Mucosa of rectum (tissue), 2 donors: ENCODE measurements at regions not wholly inside any gene's neighbourhood (a gene's known extent, or its start where the extent isn't known, plus 50 kb on each side); places are given as distances from the start of the nearest gene placed in this dataset.

Experiments
- H3K27ac ChIP-seq, 2 donors: one replicate each; pipeline ENCODE4 v1.7.0; 2013; ENCODE audit warnings: inconsistent platforms in 2 of 2, low read depth in 2 of 2, low read length in 2 of 2
- H3K27me3 ChIP-seq, 2 donors: one replicate each; pipeline ENCODE4 v1.7.0; 2013; ENCODE audit warnings: low read length in 2 of 2; ENCODE audit not compliant: control insufficient read depth in 2 of 2, insufficient read depth in 2 of 2
- H3K36me3 ChIP-seq, 2 donors: one replicate each; pipeline ENCODE4 v1.7.0; 2013; ENCODE audit warnings: low read length in 2 of 2; ENCODE audit not compliant: control insufficient read depth in 2 of 2, insufficient read depth in 2 of 2
- H3K4me1 ChIP-seq, 2 donors: one replicate each; pipeline ENCODE4 v1.7.0; 2013; ENCODE audit warnings: low read length in 2 of 2, mild to moderate bottlenecking in 1 of 2; ENCODE audit not compliant: control insufficient read depth in 2 of 2, insufficient read depth in 2 of 2
- H3K4me3 ChIP-seq, 2 donors: one replicate each; pipeline ENCODE4 v1.7.0; 2013; ENCODE audit warnings: low read length in 2 of 2
- H3K9ac ChIP-seq, 2 donors: one replicate each; pipeline ENCODE4 v1.7.0; 2013; ENCODE audit warnings: low read length in 2 of 2, low read depth in 1 of 2, mild to moderate bottlenecking in 1 of 2
- H3K9me3 ChIP-seq, 2 donors: one replicate each; pipeline ENCODE4 v1.7.0; 2013; ENCODE audit warnings: low read length in 2 of 2; ENCODE audit not compliant: control insufficient read depth in 2 of 2
- donor health status: healthy.
- donor health status: Normal muscosa, but diverticular disease.

- no peak overlapping the region for H3K9ac ChIP-seq
- no peak overlapping the region for H3K27ac ChIP-seq
- H3K9me3 ChIP-seq = no peaks in the 10 kb centered on the region
- no peaks in the 10 kb centered on the region for H3K27me3 ChIP-seq
- H3K4me3 ChIP-seq = no peak overlapping the region
- no peaks in the 10 kb centered on the region for H3K36me3 ChIP-seq
- H3K4me1 ChIP-seq = no peaks in the 10 kb centered on the region
Measured at GRCh38 chr11:128135451-128135850, 451.9 kb downstream of the ETS1 start.

GRCh38 chr11:128133501-128133900, 453.9 kb downstream of the ETS1 start:
- Histone ChIP-seq H3K27ac (no peak overlapping the region), H3K27me3 (no peaks in the 10 kb centered on the region), H3K36me3 (no peaks in the 10 kb centered on the region), H3K4me1 (no peaks in the 10 kb centered on the region), H3K9me3 (no peaks in the 10 kb centered on the region), H3K4me3 (no peak overlapping the region), H3K9ac (no peak overlapping the region)

DNA sequence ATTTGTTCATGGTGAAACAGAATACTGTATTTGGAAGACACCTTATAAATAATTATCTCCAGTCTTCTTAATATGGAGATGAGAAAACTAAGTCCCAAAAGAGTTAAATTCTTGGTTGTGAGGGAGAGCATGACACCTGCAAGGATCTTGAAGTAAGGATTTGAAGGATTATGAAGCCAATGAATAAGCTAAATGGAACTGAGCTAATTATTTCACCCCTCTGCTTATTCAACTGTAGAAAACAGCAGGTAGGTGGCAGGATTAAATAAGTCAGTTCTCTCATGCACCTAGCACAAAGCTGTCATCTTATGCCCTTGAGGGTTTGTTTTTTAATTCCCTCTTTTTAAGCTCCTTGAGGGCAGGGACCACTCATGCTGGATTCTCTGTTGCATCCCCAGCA, 457.3 kb downstream of the ETS1 start:
- no peak overlapping the region for H3K9ac ChIP-seq
- no peaks in the 10 kb centered on the region for H3K4me1 ChIP-seq
- H3K9me3 ChIP-seq = no peaks in the 10 kb centered on the region
- H3K27ac ChIP-seq = no peak overlapping the region
- no peak overlapping the region for H3K4me3 ChIP-seq
- no peaks in the 10 kb centered on the region for H3K36me3 ChIP-seq
- H3K27me3 ChIP-seq = no peaks in the 10 kb centered on the region

DNA sequence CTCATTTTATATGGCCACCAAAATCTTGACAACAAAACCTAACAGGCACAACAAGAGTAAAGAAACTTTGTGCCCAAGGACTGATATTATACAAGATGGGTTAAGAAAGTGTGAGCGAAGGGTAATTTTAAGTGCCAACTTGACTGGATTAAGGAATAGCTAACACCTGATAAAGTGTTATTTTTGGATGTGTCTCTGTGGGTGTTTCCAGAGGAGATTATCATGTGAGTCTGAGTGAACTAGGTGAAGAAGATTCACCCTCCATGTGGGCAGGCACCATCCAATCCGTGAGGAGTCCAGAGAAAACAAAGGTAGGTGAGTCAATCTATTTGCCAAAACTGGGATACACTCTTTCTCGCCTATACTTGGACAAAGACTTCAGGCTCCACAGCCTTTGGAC, 461.6 kb downstream of the ETS1 start:
- Histone ChIP-seq H3K36me3 (no peaks in the 10 kb centered on the region), H3K9me3 (no peaks in the 10 kb centered on the region), H3K4me3 (no peak overlapping the region), H3K27me3 (no peaks in the 10 kb centered on the region), H3K9ac (no peak overlapping the region), H3K27ac (no peak overlapping the region), H3K4me1 (no peaks in the 10 kb centered on the region)

DNA sequence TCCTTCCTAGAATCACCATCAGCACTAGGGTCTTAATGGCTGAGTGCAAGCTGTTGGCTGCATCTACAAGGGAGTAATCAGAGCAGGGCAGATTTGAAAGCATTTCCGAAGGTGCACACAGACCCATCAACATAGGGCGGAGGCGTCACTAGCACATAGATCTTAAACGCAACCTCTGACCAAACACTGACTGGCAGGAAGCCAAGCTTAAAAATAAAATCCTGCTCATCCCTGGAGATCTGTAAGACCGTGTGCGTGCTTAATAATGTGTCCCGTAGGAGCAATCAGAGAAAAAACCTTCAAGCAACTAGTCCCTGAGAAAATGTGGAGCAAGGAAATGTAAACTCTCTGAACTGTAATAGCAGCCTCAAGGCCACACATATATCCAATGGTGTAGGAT, 470.5 kb downstream of the ETS1 start:
- no peak overlapping the region for H3K4me3 ChIP-seq
- no peak overlapping the region for H3K27ac ChIP-seq
- no peaks in the 10 kb centered on the region for H3K36me3 ChIP-seq
- H3K9ac ChIP-seq = no peak overlapping the region
- no peaks in the 10 kb centered on the region for H3K9me3 ChIP-seq
- H3K27me3 ChIP-seq = no peaks in the 10 kb centered on the region
- H3K4me1 ChIP-seq = no peaks in the 10 kb centered on the region

- Histone ChIP-seq H3K4me1 (no peaks in the 10 kb centered on the region), H3K9ac (no peak overlapping the region), H3K9me3 (no peaks in the 10 kb centered on the region), H3K27ac (no peak overlapping the region), H3K27me3 (no peaks in the 10 kb centered on the region), H3K36me3 (no peaks in the 10 kb centered on the region), H3K4me3 (no peak overlapping the region)
Measured at GRCh38 chr11:128116447-128116846, 470.9 kb downstream of the ETS1 start.

DNA sequence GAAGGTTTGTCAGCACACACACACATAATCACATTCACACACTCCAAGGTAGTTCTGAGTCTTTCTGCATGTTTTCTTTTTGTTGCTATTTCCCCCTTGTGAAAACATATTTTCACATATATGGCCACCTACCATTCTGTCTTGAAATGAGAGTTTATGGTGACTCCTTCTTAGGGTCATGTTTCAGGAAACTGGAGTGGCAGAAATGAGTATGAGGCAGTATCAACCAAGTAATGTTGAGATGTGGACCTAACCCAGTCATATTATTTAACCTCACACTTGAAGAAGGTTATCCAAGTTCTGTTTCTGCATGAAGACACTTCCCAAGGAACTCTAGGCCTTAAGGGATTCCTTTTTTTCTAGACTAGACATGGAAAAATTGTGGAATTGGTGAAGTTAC, 481.4 kb downstream of the ETS1 start:
- Histone ChIP-seq H3K27ac (no peak overlapping the region), H3K4me3 (no peak overlapping the region), H3K4me1 (no peaks in the 10 kb centered on the region), H3K36me3 (no peaks in the 10 kb centered on the region), H3K9ac (no peak overlapping the region), H3K9me3 (no peaks in the 10 kb centered on the region), H3K27me3 (no peaks in the 10 kb centered on the region)

DNA sequence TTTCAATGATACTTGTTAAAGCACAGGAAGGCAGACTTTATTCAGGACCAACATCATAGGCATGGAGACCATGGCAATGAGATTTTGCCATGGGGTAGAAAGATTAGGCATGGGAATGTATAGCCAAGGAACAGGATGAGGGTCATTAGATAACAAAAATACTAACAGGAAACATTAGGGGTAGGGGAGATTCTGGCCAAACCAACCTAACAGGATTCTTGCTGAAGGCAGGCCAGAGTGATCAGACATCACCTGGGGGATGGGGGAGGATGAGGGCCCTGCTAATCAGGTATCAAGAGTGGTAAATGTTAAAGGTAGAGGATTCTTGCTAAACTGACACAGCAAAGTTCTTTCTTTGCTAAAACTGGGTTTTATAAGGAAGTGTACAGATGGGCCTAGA, 481.8 kb downstream of the ETS1 start:
- Histone ChIP-seq H3K27me3 (no peaks in the 10 kb centered on the region), H3K4me3 (no peak overlapping the region), H3K9ac (no peak overlapping the region), H3K4me1 (no peaks in the 10 kb centered on the region), H3K36me3 (no peaks in the 10 kb centered on the region), H3K27ac (no peak overlapping the region), H3K9me3 (no peaks in the 10 kb centered on the region)

DNA sequence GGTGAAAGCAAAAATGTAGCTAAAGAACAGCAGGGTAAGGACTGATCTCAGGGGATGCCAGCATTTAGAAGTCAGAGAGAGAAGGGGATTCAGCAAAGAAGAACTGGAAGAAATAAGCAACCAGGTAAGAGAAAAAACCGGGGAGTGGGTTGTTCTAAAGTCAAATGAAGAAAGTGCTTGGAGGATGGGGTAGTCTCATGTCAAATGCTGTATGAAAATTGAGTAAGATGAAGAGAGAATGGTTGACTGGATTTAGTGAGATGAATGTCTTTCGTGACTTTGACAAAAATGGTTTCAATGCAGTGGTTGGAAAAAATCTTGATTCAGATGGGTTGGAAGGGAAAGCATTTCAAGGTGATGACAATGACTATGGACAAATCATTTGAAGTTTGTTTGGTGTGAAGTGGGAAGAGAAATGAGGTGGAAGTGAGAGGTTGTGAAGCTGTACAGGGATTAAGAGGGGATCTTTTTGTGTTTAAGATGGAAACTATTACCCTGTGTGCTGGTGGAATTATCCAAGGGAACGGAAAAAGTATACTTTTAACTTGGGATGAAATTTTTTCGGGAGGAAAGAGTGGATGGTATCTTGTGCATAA, 484.0 kb downstream of the ETS1 start:
- H3K9me3 ChIP-seq = no peaks in the 10 kb centered on the region
- no peaks in the 10 kb centered on the region for H3K27me3 ChIP-seq
- no peaks in the 10 kb centered on the region for H3K36me3 ChIP-seq
- H3K4me1 ChIP-seq = no peaks in the 10 kb centered on the region
- H3K4me3 ChIP-seq = no peak overlapping the region
- H3K27ac ChIP-seq = no peak overlapping the region
- H3K9ac ChIP-seq = no peak overlapping the region

DNA sequence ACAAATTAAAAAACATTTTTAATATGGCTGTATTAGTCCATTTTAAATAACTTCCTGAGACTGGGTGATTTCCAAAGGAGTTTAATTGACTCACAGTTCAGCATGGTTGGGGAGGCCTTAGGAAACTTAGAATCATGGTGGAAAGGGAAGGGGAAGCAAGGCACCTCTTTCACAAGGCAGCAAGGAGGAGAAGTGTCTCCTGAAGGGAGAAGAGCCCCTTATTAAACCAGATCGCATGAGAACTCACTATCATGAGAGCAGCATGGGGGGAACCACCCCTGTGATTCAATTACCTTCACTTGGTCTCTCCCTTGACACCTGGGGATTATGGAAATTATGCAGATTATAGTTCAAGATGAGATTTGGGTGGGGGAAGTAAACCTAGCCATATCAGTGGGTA, 488.6 kb downstream of the ETS1 start:
- Histone ChIP-seq H3K36me3 (no peaks in the 10 kb centered on the region), H3K9me3 (no peaks in the 10 kb centered on the region), H3K27ac (no peak overlapping the region), H3K4me1 (no peaks in the 10 kb centered on the region), H3K27me3 (no peaks in the 10 kb centered on the region), H3K4me3 (no peak overlapping the region), H3K9ac (no peak overlapping the region)

DNA sequence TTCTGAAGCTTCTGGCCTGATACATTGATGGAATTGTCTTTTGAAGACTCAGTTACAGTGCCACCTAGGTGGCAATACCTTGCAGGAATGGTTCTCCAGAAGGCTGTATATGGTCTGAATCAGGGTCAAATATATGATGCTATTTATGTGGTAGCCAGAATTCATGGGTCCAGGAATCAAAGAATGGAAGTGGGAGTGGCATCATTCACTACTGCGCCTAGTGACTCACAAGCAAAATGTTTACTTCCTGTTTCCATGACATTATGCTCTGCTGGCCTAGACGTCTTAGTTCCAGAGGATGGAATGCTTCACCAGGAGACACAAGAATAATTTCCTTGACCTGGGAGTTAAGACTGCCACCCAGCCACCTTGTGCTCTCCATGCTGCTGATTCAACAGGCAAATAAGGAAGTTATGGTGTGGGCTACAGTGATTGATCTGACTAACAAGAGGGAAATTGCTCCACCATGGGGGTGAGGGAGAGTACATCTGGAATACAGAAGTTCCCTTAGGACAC, 491.8 kb downstream of the ETS1 start:
- Histone ChIP-seq H3K9me3 (no peaks in the 10 kb centered on the region), H3K4me3 (no peak overlapping the region), H3K27ac (no peak overlapping the region), H3K36me3 (no peaks in the 10 kb centered on the region), H3K27me3 (no peaks in the 10 kb centered on the region), H3K9ac (no peak overlapping the region), H3K4me1 (no peaks in the 10 kb centered on the region)
